Activated CD4-positive, alpha-beta T cell treated with anti-CD3 and anti-CD28 coated beads for 4 hours (primary cell): ENCODE measurements at regions not wholly inside any gene's neighbourhood (a gene's known extent, or its start where the extent isn't known, plus 50 kb on each side); places are given as distances from the start of the nearest gene placed in this dataset.
"Not testable (repeated sequence)": the region's sequence is repeated elsewhere in the genome, so short reads cannot be mapped to it uniquely, and the experiment has no call there.

ENCODE experiments used
- DNase-seq, 2 donors: peaks; one replicate each; pipeline ENCODE4 v3.0.0-alpha.2; 2020

DNA sequence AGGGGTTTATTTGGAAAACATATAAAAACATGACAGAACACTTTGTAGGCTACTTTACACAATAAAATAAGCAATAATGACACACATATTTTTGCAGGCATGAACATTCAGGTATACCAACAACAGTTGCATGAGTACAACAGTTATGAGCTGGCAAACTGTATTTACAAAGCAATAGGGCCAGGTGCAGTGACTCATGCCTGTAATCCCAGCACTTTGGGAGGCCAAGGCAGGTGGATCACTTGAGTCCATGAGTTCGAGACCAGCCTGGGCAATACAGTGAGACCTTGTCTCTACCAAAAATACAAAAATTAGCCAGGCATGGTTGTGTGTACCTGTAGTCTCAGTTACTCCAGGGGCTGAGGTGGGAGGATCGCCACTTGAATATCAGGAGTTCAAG, 101.1 kb downstream of the BMP4 start:
- no peak for DNase-seq

DNA sequence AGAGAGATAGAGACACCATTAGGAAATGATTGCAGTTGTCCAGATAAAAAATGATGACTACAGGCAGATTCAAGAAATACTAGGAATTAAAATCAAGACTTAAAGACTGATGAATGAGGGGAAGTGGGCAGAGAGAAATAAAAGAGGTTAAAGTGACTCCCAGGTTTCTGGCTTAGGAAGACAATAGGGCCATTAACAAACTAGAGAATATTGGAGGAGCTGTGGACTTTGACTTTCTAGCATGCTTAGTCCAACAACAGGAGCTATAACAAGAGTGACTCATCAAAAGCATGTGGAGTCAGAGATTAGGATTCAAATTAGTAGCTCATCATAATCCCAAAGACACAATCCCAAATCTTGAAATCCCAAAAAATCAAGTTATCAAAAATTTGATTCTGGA, 101.5 kb downstream of the BMP4 start:
- DNase-seq, result no peak

DNA sequence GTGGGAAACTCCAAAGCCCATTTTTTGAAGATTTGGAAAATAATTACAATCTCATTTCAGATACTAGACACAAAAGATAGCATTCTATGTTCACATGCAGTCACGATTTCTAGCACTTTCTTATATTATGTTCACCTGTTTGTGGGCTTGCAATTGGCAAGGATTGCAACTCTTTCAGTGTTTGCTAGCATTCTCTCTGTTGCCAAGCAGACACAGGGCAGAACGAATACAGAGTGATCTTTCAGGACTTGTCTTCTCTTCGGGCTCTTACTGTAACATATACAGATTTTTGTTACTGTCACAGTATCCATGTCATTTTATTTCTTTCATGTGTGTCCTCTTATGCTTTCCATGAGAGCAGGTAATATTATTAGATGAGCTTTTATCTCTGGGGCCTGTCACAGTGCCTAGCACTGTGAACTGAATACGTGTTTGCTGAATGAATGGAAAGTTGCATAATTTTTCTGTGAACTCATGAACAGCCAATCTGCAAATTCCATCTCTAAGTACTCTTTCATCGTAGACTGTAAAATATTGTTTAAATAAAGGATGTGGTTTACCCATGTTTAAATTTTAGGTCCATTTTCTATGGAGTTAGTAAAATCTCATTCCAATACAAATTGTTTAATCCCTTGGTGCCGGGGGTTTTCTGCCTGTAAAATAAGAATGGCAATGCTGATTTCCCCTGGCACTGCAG, 105.1 kb downstream of the BMP4 start:
- no peak for DNase-seq

DNA sequence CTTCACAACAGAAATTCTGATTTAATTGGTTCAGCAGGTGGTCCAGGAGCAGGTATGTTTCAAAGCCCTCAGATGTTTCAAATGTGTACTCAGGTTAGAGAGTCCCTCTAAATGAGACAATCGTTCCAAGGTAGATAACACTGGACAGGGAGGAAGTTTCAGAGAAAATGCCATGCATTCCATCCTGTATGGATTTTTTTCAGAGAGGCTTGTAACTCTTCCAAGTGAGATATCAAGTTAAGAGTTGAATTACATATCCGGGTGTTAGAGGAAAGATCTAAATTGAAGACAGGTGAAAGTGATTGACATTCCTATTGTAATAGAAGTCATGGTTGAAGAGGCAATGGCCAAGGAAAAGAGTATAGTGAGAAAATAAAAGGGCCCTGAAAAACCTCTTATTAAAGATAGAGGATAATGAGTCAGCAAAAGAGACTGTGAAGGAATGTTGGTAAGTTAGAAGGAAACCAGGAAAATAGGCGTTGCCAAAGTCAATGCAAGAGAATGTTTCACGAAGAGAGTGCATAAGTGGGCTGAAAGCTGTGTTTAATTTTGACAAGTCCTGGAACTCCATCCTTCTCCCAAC, 105.8 kb downstream of the BMP4 start:
- no peak for DNase-seq

DNA sequence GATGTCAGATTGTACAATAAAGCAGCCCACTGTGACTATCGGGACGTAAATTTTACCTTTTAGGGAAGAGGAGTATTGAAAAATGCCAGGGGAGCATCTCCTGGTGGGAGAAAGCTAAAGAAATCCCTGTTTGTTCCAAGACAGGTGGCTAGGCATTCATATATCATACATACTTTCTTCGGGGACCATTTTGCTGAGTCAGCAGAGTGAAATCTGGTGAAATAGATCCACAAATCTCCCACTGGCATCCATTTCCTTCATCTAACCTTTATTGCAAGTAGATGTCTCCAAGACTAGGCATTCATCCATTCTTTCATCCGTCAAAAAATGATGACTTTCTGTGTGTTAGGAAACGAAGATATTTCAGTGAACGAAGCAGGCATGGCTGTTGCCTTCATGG, 107.1 kb downstream of the BMP4 start:
- DNase-seq, result no peak

DNA sequence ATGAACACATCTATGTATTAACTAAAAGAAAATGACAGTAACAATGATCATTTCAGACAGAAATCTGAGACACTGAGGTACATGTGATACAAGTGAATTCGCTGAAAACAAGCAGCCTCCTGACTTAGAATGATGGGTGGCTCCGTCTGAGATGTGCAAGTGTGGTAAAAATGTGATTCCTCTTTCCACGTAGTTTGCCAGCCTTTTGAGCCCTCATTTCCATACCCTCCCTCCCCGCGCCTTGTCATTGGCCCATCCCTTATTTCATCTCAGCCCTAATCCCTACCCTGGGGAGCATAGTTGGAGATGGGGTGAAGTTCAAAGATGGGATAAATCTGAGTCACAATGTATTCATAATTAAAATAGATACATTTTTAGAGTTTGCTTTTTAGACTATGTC, 107.8 kb downstream of the BMP4 start:
- DNase-seq, result no peak

DNA sequence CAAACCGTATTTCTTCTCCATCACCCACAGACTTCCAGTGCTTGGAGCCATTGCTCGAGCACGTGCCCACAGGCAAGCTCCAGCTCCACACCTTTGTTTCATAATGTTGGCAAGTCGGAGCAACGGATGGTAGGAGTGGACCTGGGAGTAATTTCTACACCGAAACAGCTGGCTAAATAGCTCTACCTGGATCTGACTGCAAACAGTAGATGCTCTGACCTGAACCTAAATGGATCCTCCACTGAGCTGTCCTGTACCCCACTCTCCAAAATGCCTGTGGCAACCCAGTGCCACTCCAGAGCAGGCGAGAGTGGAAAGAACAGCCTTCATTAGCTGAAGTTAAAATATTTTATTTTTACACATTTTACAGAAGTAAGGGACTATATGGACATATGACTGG, 108.7 kb downstream of the BMP4 start:
- DNase-seq, result no peak

DNA sequence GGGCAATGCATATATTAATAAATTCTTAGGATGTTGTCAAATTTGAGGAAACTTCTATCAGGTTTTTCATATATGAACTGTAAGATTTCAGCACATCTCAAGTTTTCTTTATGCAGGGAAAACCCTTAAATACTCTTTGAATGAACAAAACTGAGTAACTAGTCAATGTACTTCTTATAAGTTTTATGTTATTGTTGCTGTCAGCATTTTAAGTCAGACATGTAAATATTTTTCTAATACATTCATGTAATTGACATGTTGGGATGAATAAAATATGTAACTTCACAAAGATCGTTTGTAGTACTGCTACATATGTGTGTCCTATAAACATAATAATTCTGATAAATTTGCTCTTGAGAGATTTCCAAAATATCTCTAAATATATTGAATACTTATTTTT, 109.6 kb downstream of the BMP4 start:
- DNase-seq, result no peak

DNA sequence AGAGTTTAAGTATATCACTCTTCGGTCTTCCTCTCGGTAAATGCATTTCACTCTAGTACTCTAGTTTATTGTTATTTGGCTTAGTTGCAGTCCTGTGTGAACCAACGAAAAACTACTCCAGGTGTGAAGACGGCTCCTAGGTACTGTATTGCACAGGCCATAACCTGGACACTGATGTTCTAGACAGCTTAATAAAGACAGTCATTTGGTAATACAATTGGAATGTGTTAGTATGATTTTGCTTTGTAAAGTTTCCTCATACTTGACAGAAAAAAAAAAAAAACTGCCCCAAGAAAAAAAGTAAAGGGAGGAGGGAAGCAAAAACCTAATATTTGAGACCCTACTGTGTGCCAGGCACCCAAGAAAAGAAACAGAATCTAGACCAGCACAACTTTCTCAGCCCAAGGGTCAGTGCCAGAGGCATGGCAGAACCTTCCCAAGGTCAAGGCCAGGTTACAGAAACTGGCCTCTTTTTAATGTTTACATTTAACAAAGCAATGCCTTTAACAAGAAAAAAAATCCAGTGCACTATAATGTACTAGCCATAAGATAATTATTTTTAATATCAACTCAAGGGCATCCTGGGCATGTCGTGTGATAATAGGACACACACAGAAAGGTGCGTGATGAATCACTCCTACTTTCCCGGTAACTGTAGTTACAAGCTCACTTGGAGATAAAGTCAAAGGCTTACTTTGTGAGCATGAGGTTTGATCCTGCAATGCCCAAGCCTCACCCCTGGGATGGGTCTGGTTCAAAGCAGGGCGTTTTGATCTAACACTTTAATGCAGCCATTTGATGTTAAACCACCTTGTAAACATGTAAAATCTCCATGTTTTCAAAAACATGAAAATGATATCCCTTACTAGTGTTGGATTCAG, 110.6 kb downstream of the BMP4 start:
- no peak for DNase-seq

DNA sequence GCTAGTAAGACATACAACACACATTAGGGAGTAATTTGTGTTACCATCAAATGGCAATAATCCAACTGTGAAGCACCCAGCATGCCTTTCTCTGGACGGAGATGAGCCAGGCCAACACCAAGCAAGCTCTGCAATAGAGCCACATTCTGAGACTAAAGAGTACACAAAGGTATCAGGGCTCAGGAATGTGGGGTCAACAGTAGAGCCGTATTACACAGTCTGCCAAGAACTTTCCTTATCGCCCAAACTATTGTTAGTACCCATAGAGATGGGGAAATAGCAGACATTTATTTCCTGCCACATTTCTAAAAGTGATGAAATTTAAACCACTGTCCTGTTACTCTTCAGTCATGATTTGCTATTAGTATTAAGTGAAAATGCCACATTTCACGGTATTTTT, 113.7 kb downstream of the BMP4 start:
- no peak for DNase-seq

DNA sequence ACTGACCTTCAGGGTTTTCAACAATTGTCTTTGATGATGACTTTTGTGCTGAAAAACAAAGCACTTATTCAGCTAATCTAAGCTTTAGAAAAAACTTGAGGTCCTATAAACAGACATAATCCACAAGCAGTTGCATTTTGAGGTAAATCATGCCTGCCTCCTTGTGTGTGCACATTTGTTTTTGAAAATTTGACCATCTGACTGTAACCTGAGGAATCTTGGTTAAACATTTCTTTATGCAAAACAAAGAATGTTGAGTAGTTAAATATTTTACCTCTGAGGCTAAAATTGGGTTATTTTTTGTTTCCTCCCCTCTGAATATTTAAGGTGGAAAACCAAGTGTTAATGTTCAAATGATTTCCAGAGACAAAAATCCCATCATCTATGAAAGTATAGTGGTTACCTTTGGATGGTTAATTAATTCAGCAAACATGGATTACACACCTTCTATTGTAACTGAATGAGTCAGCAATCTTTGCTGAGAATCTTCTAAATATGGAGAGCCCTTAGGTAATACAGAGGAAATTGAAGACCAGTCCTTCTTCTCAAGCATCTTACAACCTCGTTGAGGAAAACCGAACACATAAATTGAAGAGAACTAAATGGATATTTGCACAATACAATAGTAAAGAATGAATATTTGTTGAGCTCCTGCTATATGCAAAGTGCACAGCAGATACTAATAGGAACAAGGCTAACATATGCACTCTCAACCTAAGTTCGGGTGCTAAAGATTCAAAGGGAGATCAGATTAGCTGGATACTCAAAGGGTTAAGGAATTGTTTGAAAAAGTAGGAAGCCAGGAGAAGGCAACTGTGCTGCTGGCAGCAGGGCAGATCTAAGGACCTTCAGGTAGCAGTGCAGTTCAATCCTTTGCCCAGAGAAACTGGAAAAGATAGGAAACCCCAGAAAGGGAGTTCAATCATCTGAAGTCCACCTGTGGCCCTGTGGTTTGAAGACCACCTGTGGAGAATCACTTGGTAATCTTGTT, 115.2 kb downstream of the BMP4 start:
- DNase-seq, result no peak

DNA sequence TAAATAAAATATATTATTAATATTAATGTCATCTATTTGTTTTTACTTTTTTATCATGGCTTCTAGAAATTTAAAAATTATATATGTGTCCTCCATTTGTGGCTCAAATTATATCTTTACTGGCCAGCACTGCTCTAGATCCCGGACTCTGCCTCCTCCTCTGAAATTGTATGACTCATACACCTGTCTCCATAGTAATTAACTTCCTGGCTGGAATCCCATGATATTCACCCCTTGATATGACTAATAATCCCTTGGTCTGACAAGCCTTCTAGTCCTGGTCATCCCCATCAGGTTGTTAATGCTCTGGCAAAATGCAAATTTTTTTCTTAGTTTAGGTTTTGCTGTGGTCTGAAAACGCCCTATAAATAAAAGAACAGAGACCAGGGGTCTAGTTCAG, 116.2 kb downstream of the BMP4 start:
- no peak for DNase-seq

DNA sequence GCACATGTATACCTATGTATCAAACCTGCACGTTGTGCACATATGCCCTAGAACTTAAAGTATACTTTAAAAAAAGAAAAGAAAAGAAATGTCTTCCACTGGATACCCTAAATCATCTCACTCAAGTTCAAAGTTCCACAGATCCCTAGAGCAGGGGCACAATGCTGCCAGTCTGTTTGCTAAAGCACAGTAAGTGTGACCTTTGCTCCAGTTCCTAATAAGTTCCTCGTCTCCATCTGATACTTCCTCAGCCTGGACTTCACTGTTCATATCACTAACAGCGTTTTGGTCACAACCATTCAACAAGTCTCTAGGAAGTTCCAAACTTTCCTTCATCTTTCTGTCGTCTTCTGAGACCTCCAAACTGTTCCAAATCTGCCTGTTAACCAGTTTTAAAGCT, 118.3 kb downstream of the BMP4 start:
- DNase-seq, result no peak

DNA sequence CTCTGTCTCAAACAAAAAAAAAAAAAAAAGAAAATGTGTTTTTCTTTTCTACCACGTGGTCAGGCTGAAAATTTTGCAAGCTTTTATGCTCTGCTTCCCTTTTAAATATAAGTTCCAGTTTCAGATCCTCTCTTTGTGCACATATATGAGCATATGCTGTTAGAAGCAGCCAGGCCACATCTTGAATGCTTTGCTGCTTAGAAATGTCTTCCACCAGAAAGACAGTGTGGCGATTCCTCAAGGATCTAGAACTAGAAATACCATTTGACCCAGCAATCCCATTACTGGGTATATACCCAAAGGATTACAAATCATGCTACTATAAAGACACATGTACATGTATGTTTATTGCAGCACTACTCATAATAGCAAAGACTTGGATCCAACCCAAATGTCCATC, 119.0 kb downstream of the BMP4 start:
- not testable (repeated sequence) for DNase-seq

DNA sequence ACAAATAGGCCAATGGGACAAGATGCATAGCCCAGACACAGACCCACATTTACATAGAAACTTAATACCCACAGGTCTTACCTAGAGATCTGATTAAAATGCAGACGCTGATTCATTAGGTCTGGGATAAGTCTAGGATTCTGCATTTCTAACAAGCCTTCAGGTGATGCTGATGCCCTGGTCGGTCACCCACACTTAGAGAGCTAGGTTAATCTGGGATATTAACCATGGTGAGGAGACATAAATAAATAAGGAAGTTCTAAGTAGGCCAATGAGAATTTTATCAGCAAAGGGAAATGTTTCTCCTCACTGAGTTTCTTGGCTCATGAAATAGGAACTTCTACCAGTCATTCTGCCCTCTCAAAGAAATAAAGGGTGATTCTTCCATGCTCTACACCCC, 120.1 kb downstream of the BMP4 start:
- DNase-seq, result no peak

DNA sequence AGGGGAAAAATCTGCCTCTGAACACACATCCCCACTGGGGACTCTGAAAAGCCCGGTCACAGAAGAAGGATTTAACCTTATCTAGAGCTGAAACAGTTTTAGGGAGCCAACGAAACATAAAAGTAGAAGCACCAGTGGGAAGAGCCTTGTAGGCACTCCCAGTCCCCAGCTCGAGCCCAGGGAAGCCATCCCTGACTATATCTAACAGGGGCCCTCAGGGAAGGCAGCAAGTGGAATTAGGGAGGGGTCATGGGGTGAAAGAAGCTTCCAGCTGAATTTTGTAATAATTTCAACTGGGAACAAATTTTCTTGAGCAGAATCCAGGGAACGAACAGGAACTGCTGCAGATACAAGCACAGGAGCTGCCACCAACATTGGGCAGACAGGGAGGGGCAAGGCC, 127.8 kb downstream of the BMP4 start:
- DNase-seq, result no peak

DNA sequence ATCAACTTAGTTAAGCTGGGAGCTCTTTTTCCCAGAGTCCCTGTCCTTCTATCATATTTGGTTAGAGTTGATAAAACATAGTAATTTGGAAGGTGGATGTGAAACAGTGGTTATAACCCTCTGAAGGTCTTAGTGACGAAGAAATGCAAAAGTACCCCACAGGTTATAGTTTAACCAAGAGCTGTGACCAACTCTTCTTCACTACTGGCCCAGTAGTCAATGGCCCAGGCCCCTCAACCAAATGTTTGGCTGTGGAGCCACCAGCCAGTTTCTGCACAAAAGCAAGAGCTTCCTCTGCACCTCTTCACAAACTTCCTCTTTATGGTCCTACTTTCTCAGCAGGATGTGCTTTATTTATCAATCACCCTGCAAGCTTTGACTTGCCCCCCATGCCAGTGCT, 132.6 kb downstream of the BMP4 start:
- no peak for DNase-seq

DNA sequence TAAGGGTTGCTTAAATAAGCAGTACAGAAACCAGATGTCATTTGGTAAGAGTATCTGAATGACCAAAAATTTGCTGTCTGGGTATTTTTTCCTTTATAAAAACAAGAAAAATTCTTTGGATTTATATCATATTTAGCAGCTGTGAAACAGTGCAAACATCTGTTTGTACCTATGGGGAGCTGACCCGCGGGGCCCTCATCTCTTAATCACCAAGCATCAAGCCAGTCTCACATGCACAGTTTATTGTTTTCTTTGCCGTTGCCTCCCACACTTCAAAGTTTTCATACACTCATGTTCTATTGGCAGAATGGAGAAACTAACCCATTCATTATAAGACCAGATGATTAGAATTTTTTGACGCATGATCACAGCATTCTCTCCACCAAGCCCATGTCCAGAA, 142.2 kb downstream of the BMP4 start:
- no peak for DNase-seq

DNA sequence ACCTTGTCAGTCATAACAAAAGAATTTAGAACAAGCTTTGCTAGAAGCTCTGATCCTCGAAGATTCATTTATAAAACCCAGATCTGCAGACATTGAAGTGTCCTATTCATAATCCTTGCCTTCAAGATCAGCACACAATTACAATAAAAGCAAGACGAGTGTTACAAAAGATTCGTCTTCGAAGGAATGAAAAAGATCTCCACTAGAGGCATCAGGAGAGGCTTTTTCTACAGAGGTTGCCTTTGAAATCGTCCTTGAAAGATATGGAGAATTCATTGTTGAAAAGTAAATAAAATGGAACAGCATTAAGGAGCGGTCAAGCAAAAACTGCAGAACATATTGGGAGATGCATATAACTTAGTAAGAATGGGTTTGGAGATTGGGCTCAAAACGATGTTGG, 146.4 kb downstream of the BMP4 start:
- DNase-seq, result no peak

DNA sequence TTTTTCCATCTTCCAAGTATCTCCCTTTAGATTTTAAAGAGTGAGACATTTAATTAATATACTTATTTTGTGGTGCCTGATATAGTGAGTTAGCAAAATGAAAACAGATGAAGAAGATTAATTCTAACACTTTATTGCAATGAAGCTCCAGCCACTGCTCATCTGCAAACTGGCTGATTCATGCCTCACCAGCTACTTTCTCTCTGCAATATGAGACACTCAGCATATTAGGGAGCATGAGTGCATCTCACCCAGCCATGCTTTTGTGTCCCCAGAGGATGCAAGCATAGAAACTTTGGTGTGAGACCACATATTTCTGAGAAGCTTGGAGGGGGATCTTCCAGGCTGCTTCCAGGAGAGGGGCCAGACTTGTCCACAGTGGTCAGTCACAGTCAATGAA, 148.6 kb downstream of the BMP4 start:
- DNase-seq, result no peak

DNA sequence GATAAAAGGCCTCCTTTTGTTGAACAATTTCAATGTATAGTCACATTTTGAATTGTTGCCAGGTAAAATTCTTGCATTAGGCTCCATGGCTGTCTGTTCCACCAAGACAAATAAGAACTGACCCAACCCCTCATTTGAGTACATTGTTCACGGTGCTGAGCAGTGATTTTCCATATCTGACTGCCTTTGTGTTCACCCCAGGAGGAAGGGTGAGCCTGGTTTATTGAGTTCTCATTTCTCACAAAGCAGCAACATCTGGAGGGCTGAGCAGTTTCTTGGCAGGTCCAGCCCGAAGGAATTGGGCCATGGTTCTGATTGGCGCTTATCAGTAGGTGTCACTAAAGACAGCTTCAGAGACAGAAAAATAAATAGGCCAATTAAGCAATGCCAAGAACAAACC, 149.1 kb downstream of the BMP4 start:
- DNase-seq, result no peak

DNA sequence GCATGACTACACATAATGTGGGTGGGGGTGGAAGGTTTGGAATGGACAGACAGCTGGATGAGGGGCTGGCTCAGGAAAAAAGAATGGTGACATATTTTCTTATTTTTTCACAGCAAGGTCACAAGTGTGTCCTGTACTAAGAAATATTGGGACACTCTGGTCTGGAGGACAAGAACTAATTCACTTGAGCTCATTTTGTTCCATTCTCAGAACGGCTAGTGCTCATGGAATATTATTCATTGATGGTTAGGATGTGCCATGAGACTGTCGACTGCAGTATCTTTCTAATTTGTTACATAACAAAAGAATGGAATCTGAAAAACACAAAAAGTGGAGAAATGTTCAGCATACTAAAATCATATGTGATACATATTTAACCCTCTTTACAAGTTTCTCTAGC, 149.5 kb downstream of the BMP4 start:
- no peak for DNase-seq

DNA sequence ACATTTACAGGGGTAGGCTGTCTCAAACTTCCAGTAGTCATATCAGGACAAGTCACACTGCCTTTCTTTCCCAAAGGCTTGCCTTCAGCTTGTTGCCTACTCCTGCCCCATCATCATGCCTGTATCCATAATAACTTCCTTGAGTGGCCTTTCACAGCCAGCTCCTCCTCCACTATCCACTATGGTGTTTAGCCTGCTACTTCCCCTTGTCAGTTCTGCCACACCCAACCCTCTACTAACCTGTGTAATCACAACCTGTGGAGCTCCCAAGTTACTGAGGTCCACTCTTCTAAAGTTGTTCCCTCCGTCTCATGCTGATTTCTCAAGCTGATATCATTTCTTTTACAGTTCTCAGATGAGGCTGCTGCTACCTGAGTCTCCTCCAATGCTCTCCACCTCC, 159.9 kb downstream of the BMP4 start:
- DNase-seq, result no peak
